Astrocyte of the spinal cord (primary cell): ENCODE measurements at regions not wholly inside any gene's neighbourhood (a gene's known extent, or its start where the extent isn't known, plus 50 kb on each side); places are given as distances from the start of the nearest gene placed in this dataset.
A peak's percentile ranks its signal among the peaks of the same experiment; 100 is the strongest.

Source experiments
- DNase-seq: peaks from one replicate; pipeline ENCODE4 v3.0.0; 2011; ENCODE audit warnings: low read depth, low spot score
- H3K4me3 ChIP-seq: 2 replicates; pipeline ENCODE4 v1.5.1; 2011; ENCODE audit warnings: low read depth, mild to moderate bottlenecking, low read length, moderate library complexity
- in situ Hi-C: cut with HindIII; loops from 2 replicates; pipeline ENCODE4 v1.10.0; 2017; ENCODE audit warnings: low sequenced_read_pairs
- TF ChIP-seq, protein P1 (sequence below): IDR thresholded peaks from 2 replicates; pipeline ENCODE4 v1.5.1; 2012; ENCODE audit warnings: low read depth, mild to moderate bottlenecking, low read length, inconsistent platforms

DNA sequence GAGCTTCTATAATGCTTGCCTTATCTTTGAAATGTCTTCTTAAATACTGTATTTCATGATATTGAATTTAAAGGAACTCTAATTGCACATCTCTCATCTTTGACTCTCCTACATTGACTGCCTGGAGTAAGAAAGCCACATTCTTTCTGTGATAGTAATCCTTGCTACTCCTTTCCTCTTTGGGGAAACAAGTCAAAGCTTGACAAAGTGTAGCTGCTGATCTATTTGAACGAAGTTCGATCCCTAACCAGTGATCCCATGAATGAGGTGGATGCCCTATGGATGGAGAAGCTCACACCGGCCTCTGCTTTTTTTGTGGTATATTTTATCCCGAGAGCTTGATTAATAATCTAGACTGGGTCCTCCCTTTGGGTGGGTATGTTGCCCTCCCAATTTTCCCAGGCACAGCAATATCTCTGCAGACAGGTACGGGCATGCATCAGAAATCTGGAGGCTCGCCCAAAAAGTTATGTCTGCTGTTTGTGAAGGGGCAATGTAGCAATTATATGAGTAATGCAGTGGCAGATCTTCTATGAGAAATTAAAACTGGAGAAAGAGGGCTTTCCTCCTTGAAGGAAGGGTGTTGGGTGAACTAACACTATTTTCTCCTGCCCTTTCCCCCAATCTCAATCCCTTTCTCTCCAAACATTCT is 163.0 kb upstream of the FRMD6 start:
- no peak overlapping the region for H3K4me3 ChIP-seq
- in situ Hi-C loops: no loop called here
- TF ChIP-seq, protein P1, sequence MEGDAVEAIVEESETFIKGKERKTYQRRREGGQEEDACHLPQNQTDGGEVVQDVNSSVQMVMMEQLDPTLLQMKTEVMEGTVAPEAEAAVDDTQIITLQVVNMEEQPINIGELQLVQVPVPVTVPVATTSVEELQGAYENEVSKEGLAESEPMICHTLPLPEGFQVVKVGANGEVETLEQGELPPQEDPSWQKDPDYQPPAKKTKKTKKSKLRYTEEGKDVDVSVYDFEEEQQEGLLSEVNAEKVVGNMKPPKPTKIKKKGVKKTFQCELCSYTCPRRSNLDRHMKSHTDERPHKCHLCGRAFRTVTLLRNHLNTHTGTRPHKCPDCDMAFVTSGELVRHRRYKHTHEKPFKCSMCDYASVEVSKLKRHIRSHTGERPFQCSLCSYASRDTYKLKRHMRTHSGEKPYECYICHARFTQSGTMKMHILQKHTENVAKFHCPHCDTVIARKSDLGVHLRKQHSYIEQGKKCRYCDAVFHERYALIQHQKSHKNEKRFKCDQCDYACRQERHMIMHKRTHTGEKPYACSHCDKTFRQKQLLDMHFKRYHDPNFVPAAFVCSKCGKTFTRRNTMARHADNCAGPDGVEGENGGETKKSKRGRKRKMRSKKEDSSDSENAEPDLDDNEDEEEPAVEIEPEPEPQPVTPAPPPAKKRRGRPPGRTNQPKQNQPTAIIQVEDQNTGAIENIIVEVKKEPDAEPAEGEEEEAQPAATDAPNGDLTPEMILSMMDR: no peak
- DNase-seq: no peak

DNA sequence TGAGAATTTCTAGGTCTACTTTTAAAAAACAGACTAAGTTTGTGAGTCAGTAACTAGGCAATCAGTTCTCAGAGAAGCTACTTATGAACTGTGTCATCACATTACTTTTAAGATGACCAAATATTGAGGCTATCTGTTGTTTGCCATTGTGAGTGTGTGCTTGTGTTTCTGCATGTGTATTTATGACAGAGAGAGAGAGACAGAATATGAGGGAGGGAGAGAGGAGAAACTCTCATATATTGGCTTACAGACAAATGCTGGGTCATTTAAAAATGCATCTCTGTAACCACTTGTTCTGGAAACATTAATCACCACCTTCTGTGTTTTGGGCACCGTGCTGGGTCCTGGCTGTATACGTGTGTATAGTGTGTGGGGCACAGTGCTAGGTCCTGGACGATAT is 161.5 kb upstream of the FRMD6 start:
- DNase-seq: peak; percentile 34
- TF ChIP-seq, protein P1: no peak
- in situ Hi-C loops: no loop called here
- no peak overlapping the region for H3K4me3 ChIP-seq

DNA sequence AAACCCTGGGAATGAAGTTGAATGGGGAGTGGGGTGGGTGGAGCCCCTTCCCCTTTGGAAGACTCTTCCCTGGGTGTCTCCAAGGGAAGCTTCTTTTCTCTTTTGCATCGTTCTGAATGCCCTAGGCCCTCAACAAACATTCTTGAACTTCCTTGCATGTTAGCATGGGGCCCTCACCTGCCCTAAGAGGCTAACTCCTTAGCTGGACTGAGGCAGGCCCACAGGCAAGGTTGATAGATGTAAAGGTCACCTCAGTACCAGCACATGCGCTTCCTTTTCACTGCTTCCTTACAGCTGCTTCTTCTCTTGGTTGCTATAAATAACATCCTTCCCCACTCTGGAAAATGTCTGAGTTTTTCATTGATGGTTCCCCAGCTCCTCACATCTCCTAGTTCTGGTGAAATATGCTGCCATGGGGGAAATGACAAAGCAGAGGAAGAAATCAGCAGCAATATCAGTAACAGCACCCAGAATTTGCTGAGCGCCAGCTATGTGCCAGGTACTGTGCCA is 160.6 kb upstream of the FRMD6 start:
- H3K4me3 ChIP-seq: no peak overlapping the region
- TF ChIP-seq, protein P1: no peak
- in situ Hi-C loops: no loop called here
- DNase-seq: no peak

DNA sequence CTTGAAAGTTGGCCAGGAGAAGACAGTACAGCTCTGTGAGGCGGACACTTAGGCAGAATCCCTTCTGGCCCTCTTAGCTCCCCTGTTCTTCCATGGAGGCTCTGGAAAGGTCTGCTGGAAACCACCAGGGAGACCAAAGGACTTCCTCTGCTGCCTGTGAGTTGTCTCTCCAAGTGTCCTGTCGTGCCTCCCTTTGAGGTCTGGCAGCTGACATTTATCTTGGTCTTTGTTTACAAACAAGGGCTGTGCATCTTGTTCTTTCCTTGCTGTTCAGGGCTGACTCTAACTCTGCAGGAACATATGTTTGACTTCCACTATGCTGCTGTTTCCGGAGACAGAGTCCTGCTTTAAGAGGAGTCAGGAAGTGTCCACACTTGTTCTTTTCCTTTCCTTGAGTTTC is 159.9 kb upstream of the FRMD6 start:
- in situ Hi-C loops: no loop called here
- H3K4me3 ChIP-seq: no peak overlapping the region
- TF ChIP-seq, protein P1: no peak
- DNase-seq: no peak

DNA sequence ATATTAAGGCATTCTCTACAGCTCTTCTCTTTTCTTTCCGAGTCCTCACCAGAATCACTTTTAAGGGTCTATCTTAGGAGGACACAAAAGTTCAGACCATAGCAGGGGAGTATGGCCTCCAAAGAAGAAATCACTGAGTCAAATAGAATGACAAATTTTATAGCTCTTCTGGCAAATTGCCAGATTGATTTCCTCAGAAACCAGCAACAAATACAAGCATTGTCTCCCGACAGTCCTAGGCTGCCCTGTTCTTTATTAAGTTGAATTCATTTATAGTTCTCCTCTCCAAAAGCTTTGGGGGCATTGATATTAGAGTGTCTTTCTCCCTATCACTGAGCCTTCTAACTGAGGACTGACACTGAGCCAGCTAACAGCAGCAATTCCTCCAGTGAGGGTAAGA is 156.4 kb upstream of the FRMD6 start:
- H3K4me3 ChIP-seq: no peak overlapping the region
- DNase-seq: no peak
- TF ChIP-seq, protein P1: no peak
- in situ Hi-C loops: no loop called here

DNA sequence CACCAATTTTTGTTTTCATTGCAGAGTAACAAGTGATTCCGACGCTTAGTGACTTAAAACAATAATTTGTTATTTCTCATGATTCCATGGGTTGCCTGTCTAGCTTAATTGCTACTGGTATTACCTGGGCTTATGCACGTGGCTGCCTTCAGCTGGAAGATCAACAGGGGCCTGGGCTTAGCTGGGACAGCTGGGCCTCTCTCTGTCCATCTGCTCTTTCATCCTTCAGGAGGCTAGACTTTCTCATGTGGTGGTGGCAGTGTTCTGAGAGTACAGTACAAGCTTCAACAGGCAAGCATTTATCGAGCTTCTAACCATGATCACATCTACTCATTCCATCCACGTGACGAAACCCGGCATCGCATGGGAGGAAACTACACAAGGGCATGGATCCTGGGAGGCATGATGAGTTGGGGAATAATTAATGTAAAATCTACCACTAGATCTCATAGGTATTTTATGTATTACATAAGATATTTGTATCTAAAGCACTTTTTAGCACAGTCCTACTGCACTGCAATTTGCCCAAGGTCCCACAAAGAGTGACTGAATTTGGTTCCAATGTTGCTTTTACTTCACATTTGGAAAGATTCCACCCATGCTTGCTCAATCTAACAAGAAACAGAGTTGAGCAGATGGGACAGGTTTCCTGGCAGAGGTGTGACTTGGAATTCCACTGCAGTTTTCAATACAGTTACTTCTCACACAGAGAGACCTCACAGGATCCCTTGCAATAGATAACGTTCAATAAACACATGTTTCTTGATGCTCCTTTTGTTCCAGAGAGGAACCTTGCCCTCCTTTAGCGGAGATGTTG is 153.1 kb upstream of the FRMD6 start:
- TF ChIP-seq, protein P1: no peak
- DNase-seq: no peak
- no peak overlapping the region for H3K4me3 ChIP-seq
- in situ Hi-C loops: no loop called here
